NCI-H774 (cell line): ENCODE measurements at regions not wholly inside any gene's neighbourhood (a gene's known extent, or its start where the extent isn't known, plus 50 kb on each side); places are given as distances from the start of the nearest gene placed in this dataset.
"Not testable (repeated sequence)": the region's sequence is repeated elsewhere in the genome, so short reads cannot be mapped to it uniquely, and the experiment has no call there.

Source experiments
- DNase-seq: peaks from one replicate; lab custom pipeline; 2025; lab: John Stamatoyannopoulos, UW

DNA sequence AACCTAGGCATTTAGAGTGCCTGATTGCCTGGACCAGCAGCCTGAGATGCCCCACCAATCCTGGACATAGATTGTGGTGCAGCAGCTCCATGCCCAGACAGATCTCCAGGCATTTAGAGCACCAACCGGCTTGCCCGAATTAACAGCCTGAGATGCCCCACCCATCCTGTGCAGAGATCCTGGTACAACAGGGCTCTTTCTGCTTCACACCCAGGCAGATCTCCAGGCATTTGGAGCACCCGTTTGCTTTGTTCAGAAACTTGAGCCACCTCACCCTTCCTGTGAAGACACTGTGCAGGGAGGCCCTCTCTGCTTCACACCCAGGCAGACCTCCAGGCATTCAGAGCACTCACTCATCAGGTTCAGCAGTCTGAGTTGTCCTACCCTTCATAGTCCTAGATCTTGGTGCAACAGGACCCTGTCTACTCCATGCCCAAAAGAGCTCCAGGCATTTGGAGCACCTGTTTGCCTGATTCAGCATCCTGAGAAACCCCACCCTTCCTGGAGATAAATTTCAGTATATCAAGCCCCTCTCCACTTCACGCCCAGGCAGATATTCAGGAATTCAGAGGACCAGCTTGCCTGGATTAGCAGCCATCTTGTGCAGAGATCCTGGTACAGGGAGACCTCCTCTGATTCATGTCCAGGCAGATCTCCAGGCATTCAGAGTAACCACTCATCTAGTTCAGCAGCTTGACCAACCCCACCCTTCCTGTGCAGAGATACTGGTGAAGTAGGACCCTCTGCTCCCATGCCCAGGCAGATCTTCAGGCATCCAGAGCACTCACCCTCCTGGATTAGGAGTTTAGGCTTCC, 189.2 kb upstream of the FERMT1 start:
- DNase-seq = no peak

DNA sequence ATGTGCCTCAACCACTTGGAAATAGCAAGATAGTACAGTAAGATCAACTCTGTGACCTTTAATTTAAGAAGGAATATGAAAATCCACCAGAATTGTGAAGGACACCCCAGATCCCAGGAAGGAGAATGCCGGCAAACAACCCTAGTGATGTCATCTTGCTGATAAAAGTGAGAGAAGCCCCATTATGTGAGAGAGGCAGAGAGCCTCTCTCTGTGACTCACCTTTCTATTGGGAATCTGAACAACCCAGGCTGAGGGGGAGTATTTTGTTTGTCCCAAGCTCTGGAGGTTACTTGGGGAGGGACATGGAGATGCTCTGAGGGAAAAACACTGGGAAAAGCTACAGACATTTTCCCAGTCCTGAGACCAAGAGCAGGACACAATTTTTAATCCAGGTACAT, 188.3 kb upstream of the FERMT1 start:
- no peak for DNase-seq

DNA sequence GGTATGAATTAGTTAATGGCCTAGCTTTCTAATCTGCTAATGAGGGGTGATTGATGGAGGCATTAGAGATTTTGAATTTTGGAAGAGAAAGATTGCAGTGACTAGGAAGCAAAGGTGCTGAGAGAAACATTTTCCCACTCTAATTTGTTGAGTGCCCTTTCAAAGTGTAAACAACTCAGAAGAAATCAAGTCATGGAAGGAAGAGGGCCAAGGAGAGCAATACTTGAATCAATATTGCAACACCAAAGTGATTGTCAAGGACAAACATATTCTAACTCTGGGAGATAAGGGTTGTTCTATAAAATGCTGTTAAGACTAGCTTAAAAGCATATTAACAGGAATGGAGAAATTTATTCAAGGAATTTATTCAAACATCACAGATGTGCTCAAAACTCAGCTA, 182.7 kb upstream of the FERMT1 start:
- DNase-seq = no peak

DNA sequence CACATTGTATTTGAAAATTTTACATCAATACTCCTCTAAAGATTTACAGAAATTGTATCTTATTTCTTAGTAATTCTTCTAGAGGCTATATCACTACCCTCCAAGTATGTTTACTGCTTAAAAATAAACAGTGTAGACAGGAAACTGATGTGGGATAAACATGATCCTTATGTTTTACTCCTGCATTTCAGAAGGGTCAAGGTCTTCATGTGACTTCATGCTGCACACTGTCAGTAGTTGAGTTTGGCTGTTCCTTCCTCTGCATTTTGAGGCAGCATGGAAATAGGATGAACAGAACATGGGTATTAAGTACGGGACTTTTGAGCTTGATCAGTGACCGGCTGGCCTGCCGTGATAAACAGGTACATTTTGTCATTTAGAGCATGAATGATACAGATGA, 179.2 kb upstream of the FERMT1 start:
- no peak for DNase-seq

DNA sequence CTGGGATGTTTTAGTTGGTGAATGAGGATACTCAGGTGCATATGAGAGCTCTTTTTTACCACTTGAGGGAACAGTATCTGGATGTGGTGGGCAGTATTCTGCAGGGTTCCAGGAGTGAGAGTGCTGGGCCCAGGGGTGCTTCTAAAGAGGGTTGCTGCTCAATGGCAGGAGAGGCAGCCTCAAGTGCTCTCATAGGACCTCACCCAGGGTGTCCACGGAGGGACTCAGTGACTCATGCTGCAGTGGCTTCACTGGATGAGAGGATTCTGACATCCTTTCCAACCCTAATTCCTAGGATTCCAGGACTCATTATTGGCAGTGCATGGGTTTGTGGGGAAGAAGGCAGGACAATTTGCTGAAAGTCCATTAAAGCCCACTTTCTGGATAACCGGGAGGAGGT, 176.6 kb upstream of the FERMT1 start:
- no peak for DNase-seq

DNA sequence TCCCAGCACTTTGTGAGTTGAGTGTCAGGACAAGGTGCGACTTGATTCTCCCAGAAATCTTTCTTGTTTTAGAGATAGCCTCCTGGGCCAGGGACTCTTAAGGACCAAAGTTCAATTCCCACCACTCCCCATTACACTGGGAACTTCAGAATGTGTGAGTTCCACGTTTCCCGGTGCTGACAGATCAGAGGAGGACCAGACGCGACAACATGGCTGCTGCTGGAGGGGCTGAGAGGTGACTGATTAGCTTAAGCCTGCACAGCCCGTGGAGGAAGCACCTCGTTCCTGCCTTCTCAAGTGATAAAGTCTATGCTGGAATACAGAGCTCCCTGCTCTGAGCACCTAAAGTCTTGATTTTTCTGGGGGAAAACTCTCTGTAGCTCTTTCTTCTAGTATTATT, 175.2 kb upstream of the FERMT1 start:
- no peak for DNase-seq

DNA sequence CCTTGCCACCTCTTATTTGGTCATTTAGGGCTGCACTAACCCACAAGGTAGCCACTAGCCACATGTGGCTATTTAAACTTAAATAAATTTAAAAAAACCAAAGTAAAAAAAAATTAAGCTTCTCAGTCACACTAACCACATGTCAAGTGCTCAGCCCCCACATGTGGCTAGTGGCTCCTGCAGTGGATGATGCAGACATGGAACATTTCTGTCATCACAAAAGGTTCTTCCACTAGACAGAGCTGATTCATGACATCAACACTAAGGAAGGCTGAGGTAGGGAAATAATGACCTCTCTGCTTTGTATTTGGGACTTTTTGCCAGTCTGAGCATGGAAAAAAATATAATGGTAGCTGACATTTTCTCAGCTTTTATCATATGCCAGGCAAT, 173.0 kb upstream of the FERMT1 start:
- no peak for DNase-seq

DNA sequence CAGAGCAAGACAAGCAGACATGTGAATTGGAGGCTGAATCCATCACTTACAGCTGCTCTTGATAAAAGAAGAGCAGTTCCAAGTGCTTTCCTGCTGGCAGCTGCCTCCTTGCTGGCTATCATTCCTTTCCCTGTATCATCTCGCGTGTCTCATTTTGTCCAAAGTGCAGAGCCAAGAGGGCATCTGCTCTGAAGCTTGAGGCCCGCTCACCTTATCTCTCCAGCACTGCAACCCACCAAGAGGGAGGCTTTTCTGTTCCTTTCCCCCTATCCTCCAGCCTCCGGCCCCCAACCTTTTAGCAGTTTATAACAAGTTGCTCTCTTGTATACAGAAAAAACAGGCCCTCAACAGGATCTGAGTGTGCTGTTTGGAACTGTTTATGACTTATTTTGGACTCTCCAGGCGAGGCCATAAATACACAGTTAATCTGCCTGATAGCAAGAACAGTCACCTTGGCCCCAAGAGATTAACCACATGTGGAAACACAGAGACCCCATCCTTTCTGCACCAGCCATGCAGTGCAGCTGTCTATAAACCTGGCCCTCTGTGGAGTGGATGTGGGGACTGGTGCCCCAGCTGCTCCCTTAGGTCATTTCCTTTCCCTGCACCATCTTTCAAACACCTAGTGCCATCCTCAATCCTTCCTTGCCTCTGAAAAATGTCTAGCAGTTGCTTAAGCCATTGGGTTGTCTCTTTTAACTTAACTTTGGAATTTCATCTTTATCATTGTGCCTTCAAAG, 172.5 kb upstream of the FERMT1 start:
- DNase-seq = no peak

DNA sequence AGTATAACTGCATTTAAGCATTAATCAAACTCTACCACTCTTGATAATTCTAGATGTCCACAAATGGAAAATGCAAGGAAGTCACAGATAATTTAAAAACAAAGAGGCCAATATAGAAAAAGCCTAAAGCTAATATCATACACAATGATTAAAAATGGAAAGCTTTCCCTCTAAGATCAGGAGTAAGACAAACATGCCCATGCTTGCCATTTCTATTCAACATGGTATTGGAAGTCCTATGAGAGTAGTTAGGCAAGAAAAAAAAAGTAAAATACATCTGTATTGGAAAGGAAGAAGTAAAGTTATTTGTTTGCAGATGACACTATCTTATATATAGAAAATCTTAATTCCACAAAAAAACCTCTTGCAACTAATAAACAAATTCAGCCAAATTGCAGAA, 164.6 kb upstream of the FERMT1 start:
- no peak for DNase-seq

DNA sequence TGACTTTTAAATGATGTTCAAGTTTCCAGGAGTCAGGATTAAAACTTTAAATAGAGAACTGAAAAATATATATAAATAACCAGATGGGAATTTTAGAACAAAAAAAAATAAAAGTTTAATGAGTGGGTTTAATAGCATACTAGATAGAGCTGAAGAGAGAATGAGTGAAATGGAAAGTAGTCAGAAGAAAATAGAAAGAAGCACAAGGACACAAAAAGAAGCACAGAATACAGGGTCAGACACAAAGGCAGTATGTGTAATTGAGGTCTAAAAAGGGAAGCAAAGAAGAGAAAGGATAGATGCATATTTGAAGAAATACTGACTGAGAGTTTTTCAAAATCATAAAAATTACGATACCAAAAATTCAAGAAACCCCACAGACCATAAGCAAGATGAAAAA, 159.8 kb upstream of the FERMT1 start:
- DNase-seq = no peak

DNA sequence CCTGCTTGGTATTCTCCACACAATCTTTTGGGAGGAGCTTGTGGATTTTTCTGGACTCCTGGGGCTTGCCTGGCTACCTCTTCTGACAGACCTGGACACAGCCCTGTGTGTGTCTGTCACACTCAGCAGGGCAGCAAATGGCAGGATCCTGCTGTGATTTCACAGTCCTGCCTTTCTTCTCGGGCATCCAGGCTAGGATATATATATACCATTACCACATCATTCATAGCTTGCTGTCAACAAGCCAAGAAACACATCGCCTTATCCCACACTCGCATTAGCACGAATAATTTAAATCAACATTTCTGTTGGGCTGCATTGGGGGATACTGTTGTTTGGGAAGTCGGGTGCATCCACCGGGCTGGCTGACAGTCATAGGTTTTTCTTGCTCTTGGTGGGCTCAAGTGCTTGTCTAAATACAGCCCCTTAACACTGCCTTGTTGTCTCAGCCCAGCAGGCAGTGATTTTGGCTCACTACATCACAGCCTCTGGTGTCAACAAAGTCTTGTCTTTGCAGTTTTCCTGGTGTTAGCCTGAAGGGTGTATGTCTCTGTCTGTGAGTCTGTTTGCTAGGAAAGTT, 154.9 kb upstream of the FERMT1 start:
- no peak for DNase-seq

DNA sequence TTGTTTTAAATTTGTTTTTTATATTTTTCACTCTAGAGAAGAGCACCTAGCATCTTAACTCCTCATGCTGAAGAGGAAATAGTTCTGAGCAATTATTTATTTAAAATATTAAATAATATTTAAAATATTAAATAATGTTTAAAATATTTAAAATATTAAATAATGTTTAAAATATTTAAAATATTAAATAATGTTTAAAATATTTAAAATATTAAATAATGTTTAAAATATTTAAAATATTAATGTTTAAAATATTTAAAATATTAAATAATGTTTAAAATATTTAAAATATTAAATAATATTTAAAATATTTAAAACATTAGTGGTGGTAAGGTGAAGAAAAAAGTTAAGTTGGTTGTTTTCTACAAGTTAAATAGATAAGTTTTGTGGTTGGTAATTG, 147.6 kb upstream of the FERMT1 start:
- not testable (repeated sequence) for DNase-seq

DNA sequence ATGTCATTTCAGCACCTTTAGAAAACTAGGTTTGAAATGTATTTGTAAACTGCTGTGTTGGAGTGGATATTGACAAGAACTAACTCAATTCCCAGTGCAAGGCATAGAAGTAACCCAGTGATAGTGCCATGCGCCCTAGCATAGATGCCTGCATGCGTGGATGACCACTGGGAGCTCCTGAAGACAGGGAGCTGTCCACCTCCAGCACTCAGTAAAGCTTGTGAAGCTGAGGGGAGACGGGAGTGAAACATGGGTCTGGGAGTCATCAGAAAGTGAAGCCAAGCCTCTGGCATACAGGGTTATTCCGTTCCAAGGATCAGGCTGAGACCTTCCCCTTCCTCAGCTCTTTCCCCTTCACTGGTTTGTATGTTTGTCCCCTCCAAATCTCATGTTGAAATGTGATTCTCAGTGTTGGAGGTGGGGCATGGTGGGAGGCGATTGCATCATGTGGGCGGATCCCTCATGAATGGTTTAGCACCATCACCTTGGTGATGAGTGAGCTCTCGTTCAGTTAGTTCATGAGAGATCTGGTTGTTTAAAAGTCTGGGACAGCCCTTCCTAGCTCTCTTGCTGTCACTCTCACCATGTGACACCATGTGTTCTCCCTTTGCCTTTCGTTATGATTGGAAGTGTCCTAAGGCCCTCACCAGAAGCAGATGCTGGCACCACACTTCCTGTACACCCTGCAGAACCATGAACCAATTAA, 146.5 kb upstream of the FERMT1 start:
- no peak for DNase-seq

DNA sequence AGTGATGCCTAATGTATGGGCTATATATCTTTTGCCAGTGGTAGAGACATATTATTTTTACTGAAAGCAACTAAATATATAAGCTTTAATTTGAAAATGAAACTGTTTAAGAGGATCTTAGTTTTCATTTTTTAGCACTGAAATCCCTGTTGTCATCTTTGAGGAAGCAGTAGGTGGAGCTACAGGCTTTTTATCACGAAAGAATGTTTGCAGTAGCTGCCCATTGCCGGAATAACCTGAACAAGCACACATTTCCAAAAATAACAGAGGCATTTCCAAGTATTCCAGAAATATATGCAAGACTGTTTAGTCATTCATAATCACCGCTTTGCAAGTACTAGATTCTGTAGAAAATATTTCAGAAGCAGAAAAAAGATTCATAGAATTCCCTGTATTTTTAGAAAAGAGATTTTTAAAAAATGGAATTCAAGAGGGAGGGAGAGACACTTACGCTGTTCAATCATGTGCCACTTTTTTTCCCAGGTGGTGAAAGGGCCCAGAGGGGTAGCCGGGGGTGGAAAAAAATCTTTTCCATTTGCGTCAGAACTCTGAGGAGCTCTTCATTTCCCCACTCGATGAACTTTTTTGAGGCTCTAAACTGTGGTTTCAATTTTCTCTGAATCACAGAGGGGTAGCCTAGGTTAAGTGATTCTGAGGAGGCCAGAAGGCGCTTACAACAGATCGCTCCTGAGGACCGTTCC, 142.5 kb upstream of the FERMT1 start:
- peak; percentile 43 for DNase-seq

DNA sequence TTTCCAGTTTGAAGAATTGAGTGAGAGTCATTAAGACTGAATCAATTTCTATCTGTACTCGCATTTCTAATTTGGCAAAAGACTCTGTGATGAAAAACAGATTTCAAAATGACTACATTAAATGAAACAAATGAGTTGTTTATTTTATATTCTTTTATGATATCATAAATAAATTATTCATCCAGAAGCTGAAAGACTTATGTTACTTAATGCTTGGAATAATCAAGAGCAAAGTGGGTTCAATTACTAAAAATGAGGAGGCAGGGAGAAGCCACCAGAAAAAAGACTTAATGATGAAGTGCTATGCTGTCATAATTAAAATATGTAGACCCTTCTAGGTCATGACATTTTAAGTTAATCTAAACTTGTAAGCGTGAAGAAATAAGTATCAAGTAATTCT, 130.6 kb upstream of the FERMT1 start:
- DNase-seq = no peak

DNA sequence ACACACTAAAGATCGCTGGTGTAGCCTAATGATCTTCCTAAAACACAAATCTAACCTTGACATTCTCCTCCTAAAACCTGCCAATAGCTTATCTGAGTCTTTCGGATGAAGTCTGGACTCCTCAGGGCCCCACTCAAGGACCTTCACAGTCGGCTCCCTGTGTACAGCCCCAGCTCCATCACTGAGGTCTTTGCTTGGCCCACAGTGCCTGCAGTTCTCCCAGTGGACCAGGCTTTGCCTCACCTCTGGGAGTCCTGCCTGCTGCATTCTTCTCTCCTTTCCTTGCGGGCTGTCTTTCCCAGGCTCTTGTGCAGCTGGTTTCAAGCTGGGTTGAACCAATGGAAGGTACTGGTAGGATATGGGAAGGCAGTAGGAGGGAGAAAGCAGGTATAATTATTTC, 122.6 kb upstream of the FERMT1 start:
- no peak for DNase-seq

DNA sequence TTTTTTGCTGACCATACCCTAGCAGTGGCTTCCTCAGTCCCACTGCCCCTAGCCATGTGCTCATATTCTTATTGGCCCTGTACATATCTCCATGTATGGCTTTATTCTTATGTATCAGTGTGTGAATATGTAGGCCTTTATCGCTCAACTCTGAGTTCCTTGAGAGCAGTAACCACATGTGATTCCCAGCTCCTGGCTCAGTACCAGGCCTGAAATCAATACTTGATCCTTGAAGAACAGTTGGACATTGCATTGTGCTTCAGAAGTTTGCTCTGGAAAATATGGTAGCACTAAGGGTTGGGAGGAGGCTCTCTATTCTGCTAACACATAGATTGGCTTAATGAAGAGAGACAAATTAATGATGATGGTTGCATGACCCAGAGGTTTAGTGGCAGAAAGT, 118.8 kb upstream of the FERMT1 start:
- no peak for DNase-seq

DNA sequence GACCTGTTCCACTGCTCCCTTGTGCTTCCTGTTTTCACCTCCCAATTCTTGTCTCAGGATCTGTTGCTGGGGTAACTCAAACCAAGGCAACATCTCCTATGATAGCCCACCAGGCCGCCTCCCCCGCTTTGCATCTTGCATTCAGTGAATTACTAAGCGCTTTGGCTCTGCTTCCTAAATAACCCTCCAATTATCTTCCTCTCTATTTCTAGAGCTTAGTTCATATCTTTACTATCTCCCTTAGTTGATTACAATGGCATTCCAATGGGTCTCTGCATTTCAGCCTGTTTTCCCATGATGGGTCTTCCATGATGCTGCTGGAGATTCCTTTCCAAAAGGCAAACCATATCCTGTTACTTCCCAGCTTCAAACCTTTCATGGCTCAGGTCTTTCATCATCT, 117.2 kb upstream of the FERMT1 start:
- DNase-seq = no peak

DNA sequence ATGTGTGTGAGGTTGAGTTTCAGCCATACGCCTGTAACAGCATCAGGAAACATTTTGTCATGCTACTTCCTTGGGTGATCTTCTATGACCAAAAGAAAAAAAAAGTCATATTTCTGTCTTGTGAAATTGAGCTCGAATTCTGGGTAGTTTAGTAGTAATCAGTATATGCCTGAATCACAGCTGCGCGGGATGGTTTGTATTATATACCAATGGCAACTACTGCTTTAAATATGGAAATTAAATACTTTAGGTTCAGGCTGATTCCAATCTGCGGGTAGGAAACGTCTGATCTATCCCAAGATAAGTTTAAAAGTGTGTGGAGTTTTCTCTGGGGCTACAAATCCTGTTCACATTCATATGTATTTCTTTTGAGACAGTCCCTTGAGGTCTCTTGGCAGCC, 115.6 kb upstream of the FERMT1 start:
- DNase-seq = no peak

DNA sequence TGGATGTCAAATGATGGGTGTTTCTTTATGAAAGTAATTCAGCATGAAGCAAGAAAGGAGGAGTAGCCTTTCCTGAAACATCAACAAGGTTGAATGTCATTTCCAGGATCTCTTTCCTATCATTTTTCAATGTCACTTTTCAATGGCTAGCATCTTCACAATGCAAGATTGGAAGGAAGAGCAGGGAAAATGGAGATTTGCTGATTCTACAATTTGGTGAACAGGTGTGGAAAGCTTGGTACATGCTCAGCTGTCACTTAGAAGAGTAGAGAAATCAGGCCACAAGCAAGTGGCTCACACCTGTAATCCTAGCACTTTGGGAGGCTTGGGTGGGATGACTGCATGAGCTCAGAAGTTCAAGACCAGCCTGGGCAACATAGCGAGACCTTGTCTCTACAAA, 112.7 kb upstream of the FERMT1 start:
- DNase-seq = no peak

DNA sequence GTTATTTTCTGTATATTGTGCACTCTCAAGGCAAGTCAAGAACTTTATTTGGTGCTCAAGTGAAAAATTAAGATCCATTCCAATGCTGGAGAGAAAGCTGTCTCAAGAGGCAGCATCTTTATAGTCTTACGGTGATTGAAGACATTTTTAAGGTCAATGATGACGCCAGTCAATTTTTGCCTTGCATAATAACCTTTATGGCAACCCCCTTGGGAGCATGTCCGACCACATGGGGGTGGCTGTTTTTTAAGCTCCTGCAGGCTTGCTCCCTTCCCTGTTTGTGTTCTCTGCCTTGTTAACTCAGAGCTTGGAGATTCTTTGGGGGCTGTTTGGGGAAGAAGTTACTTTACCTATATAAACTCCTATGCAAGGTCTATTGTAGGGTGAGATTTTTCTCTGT, 109.6 kb upstream of the FERMT1 start:
- DNase-seq = no peak

DNA sequence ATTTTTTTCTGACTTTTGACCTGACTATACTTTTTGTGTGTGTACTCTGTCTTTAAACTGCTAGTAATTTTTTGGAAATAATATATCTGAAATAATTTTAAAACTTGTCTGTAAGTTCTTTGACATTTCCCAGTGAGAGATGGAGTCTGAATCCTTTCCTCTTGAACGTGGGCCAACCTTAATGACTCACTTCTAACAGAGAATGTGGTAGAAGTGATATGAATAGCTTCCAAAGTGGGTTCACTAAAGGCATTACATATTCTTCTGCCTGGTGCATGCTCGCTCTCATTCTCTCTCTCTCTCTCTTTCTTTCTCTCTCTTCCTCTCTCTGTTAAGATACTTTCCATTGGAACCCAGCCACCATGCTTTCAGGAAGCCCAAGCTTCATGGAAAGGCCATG, 108.7 kb upstream of the FERMT1 start:
- DNase-seq = no peak
